Transverse colon (tissue), 3 donors: ENCODE measurements at regions not wholly inside any gene's neighbourhood (a gene's known extent, or its start where the extent isn't known, plus 50 kb on each side); places are given as distances from the start of the nearest gene placed in this dataset.

ENCODE experiments used
- POLR2A ChIP-seq: fragments of 450-650 bp; IDR thresholded peaks from one replicate; pipeline ENCODE4 v1.6.1; 2016; ENCODE audit warnings: antibody characterized with exemption, mild to moderate bottlenecking, moderate library complexity
- TF ChIP-seq, protein P1 (sequence below), 5 experiments: fragments of 200-600 bp in 3 of 5; fragments of 450-650 bp in 2 of 5; sonication (generic) in 3 of 5; IDR thresholded peaks; 1 replicate in 2 of 5; 2 replicates in 3 of 5; pipeline ENCODE4 v1.5.1; 2016 to 2017; ENCODE audit warnings: antibody characterized with exemption in 5 of 5, inconsistent platforms in 3 of 5, mild to moderate bottlenecking in 2 of 5, moderate library complexity in 1 of 5

DNA sequence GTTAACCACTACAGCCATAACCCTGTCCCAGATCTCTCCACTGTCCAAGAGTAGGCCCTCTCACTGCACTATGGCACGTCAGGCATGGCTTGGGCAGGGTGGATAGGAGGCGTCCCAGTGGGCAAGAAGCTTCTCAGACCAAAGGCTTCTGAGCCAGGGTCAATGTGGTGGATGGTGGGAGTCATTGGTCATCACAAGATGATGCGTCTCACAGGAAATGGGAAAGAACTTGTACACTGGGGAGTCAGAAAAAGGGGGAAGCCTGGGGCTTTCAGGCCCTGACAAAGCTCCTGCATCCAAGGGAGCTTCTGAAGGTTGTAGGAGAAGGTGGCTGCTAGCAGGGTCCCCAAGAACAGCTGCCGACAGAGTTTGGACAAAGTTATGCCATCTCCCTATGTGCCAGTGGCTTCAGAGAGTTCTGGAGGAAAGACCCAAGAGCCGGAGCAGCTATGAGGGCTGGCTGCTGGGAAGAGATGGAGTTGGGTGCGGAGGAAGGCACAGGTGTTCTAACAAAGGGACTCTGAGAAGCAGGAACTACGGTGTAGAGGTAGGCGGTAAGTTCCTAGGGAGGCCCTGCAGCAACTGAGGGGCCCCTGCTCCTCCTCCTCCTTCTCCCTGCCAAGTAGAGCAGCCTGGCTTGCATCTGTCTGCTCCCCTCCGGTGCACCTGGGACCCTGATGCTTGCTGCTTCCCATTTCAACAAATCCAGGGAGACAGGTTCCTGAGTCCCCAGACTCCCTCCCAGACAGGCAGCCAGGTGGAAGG, 81.1 kb downstream of the ARL6IP4 start:
- TF ChIP-seq POLR2A = no peak
- TF ChIP-seq, protein P1, sequence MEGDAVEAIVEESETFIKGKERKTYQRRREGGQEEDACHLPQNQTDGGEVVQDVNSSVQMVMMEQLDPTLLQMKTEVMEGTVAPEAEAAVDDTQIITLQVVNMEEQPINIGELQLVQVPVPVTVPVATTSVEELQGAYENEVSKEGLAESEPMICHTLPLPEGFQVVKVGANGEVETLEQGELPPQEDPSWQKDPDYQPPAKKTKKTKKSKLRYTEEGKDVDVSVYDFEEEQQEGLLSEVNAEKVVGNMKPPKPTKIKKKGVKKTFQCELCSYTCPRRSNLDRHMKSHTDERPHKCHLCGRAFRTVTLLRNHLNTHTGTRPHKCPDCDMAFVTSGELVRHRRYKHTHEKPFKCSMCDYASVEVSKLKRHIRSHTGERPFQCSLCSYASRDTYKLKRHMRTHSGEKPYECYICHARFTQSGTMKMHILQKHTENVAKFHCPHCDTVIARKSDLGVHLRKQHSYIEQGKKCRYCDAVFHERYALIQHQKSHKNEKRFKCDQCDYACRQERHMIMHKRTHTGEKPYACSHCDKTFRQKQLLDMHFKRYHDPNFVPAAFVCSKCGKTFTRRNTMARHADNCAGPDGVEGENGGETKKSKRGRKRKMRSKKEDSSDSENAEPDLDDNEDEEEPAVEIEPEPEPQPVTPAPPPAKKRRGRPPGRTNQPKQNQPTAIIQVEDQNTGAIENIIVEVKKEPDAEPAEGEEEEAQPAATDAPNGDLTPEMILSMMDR (IDR thresholded peaks at IDR 0.05) = no peak
